Epithelial cell of esophagus (primary cell): ENCODE measurements at regions not wholly inside any gene's neighbourhood (a gene's known extent, or its start where the extent isn't known, plus 50 kb on each side); places are given as distances from the start of the nearest gene placed in this dataset.
"Not testable (repeated sequence)": the region's sequence is repeated elsewhere in the genome, so short reads cannot be mapped to it uniquely, and the experiment has no call there.

Source experiments
- DNase-seq: peaks from one replicate; pipeline ENCODE4 v3.0.0; 2010; ENCODE audit warnings: low read depth
- H3K4me3 ChIP-seq: 2 replicates; pipeline ENCODE4 v1.5.1; 2011; ENCODE audit warnings: mild to moderate bottlenecking, low read length, control low read depth
- CTCF ChIP-seq: IDR thresholded peaks from 2 replicates; pipeline ENCODE4 v1.5.1; 2011; ENCODE audit warnings: low read depth, mild to moderate bottlenecking, low read length, control low read depth, inconsistent platforms; ENCODE audit not compliant: insufficient read depth; ENCODE audit errors: missing control alignments

GRCh38 chr3:101913168-101913567, 63.9 kb downstream of the NFKBIZ start:
- peak; percentile 88 for DNase-seq
- no peak overlapping the region for H3K4me3 ChIP-seq
- TF ChIP-seq CTCF = no peak

- not testable (repeated sequence) for DNase-seq, H3K4me3 ChIP-seq
These were observed 68.4 kb downstream of the NFKBIZ start for GRCh38 chr3:101917761-101918160.

GRCh38 chr3:101922151-101922725, 72.9 kb downstream of the NFKBIZ start:
- DNase-seq, H3K4me3 ChIP-seq: not testable (repeated sequence)

GRCh38 chr3:101924621-101925020, 75.3 kb downstream of the NFKBIZ start:
- DNase-seq, H3K4me3 ChIP-seq: not testable (repeated sequence)

- DNase-seq, H3K4me3 ChIP-seq: not testable (repeated sequence)
These were observed 75.8 kb downstream of the NFKBIZ start for GRCh38 chr3:101925124-101925523.

GRCh38 chr3:101925564-101925963, 76.2 kb downstream of the NFKBIZ start:
- DNase-seq = peak; percentile 39
- no peak for TF ChIP-seq CTCF
- no peak overlapping the region for H3K4me3 ChIP-seq

GRCh38 chr3:101926594-101927105, 77.3 kb downstream of the NFKBIZ start:
- DNase-seq = peak; percentile 80
- no peak for TF ChIP-seq CTCF
- no peak overlapping the region for H3K4me3 ChIP-seq

- no peak overlapping the region for H3K4me3 ChIP-seq
- DNase-seq = peak; percentile 78
- TF ChIP-seq CTCF = no peak
These were observed 79.6 kb downstream of the NFKBIZ start for GRCh38 chr3:101928890-101929289.

GRCh38 chr3:101931081-101931480, 81.8 kb downstream of the NFKBIZ start:
- no peak for TF ChIP-seq CTCF
- DNase-seq = no peak
- H3K4me3 ChIP-seq = no peak overlapping the region
